ENCODE measurements at regions not wholly inside any gene's neighbourhood (a gene's known extent, or its start where the extent isn't known, plus 50 kb on each side); places are given as distances from the start of the nearest gene placed in this dataset.

DNA sequence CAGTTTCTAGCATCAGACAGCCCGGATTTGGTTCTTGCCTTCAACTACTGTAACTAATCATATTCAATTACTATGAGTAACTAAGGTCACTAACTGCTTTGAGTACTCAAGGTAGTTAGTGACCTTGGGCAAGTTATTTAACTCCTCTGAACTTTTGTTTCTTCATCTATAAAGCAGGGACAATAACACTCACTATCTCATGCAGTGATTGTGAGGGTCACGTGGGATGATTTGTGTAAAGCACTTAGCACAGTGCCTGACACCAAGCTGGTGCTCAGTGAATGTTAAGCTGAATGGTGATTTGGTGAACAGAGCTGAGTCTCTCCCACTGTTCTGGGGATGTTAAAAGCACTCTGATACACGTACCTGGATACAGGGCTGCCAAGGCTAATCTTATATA lies 171.3 kb upstream of the PLXNC1 start:
- Histone ChIP-seq H3K4me3 (ENCODE audit: insufficient read depth, low read depth, low read length, poor library complexity, severe bottlenecking) (no peak overlapping the region), H3K27me3 (replicated peaks; ENCODE audit: control insufficient read depth, insufficient read depth, low read length, poor library complexity, severe bottlenecking) (no peaks in the 10 kb centered on the region)

DNA sequence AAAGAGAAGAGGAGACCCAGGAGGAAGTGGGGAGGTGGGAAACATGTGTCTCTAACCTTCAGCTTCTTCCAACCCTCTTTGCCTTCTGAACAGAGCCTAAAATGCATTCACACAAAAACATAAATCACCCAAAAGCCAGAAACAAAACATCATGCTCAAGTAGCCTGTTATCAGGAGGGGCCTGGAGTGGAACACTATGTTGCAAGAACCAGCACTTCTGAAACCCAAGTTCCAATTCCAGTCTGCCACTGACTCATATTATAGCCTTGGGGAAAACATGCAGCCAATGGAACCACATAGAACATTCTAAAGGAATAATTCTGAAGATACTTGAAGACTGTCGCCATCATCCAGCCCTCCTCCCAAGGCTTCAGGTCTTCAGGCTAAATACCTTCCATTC lies 169.8 kb upstream of the PLXNC1 start:
- no peaks in the 10 kb centered on the region for H3K27me3 ChIP-seq (replicated peaks; ENCODE audit: control insufficient read depth, insufficient read depth, low read length, poor library complexity, severe bottlenecking)
- H3K9me3 ChIP-seq (ENCODE audit: control insufficient read depth, low read length), result no peaks in the 10 kb centered on the region
- no peak overlapping the region for H3K27ac ChIP-seq (ENCODE audit: insufficient read depth, low read length, poor library complexity, severe bottlenecking)
- no peaks in the 10 kb centered on the region for H3K36me3 ChIP-seq (ENCODE audit: control insufficient read depth, insufficient read depth, low read length)
- H3K4me1 ChIP-seq (ENCODE audit: control insufficient read depth, insufficient read depth, low read length, poor library complexity, severe bottlenecking), result no peaks in the 10 kb centered on the region
- H3K4me3 ChIP-seq (ENCODE audit: insufficient read depth, low read depth, low read length, poor library complexity, severe bottlenecking), result no peak overlapping the region
- no peak for DNase-seq

More for the DNA sequence above, 171.3 kb upstream of the PLXNC1 start:
- no peaks in the 10 kb centered on the region for H3K4me1 ChIP-seq (ENCODE audit: control insufficient read depth, insufficient read depth, low read length, poor library complexity, severe bottlenecking)
- no peak overlapping the region for H3K27ac ChIP-seq (ENCODE audit: insufficient read depth, low read length, poor library complexity, severe bottlenecking)
- H3K36me3 ChIP-seq (ENCODE audit: control insufficient read depth, insufficient read depth, low read length), result no peaks in the 10 kb centered on the region
- no peak for DNase-seq
- H3K9me3 ChIP-seq (ENCODE audit: control insufficient read depth, low read length), result no peaks in the 10 kb centered on the region

GRCh38 chr12:93979189-93979588 lies 169.2 kb upstream of the PLXNC1 start:
- Histone ChIP-seq H3K27ac (ENCODE audit: insufficient read depth, low read length, poor library complexity, severe bottlenecking) (no peak overlapping the region), H3K4me1 (ENCODE audit: control insufficient read depth, insufficient read depth, low read length, poor library complexity, severe bottlenecking) (no peaks in the 10 kb centered on the region), H3K36me3 (ENCODE audit: control insufficient read depth, insufficient read depth, low read length) (no peaks in the 10 kb centered on the region), H3K9me3 (ENCODE audit: control insufficient read depth, low read length) (no peaks in the 10 kb centered on the region), H3K27me3 (replicated peaks; ENCODE audit: control insufficient read depth, insufficient read depth, low read length, poor library complexity, severe bottlenecking) (no peaks in the 10 kb centered on the region), H3K4me3 (ENCODE audit: insufficient read depth, low read depth, low read length, poor library complexity, severe bottlenecking) (no peak overlapping the region)
- no peak for DNase-seq

DNA sequence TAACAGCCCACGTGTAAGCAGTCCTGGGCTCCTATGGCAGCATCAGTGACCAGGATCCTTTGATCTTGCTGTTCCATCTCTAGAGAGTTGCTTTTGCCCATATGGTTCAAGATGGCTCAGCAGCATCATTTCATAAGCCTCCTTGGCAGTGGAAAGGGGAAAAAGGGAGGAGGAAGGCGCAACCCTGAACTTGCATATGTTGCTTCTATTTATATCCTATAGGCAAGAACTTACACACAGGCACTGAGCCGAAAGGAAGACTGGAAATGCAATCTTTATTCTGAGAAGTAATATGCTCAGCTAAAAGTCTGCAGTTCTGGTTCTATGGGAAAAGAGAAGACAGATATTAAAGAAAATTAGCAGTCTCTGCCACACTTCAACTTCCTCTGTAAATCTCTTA lies 167.7 kb upstream of the PLXNC1 start:
- Histone ChIP-seq H3K27ac (ENCODE audit: insufficient read depth, low read length, poor library complexity, severe bottlenecking) (no peak overlapping the region), H3K4me1 (ENCODE audit: control insufficient read depth, insufficient read depth, low read length, poor library complexity, severe bottlenecking) (no peaks in the 10 kb centered on the region), H3K4me3 (ENCODE audit: insufficient read depth, low read depth, low read length, poor library complexity, severe bottlenecking) (no peak overlapping the region), H3K9me3 (ENCODE audit: control insufficient read depth, low read length) (no peaks in the 10 kb centered on the region), H3K36me3 (ENCODE audit: control insufficient read depth, insufficient read depth, low read length) (no peaks in the 10 kb centered on the region), H3K27me3 (replicated peaks; ENCODE audit: control insufficient read depth, insufficient read depth, low read length, poor library complexity, severe bottlenecking) (no peaks in the 10 kb centered on the region)
- no peak for DNase-seq

DNA sequence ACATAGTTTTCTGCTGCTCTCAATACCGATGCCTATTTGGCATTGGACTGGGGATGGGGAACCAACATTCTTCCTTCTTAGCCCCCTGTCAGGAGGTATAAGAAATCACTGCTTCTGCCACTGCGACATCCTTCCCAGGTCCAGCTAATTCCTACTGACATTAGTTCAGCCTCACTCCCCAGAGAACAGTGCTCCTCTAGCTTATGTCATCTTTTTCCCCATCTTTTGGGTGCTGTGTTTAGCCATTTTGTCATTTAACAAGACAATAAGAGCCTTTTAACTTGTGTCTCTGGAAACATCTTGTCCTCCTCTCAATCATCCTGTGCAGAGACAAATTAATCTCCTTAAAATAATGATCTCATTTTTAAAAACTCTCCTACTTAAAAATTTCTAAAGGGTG lies 167.0 kb upstream of the PLXNC1 start:
- no peak overlapping the region for H3K27ac ChIP-seq (ENCODE audit: insufficient read depth, low read length, poor library complexity, severe bottlenecking)
- H3K27me3 ChIP-seq (replicated peaks; ENCODE audit: control insufficient read depth, insufficient read depth, low read length, poor library complexity, severe bottlenecking), result no peaks in the 10 kb centered on the region
- no peak overlapping the region for H3K4me3 ChIP-seq (ENCODE audit: insufficient read depth, low read depth, low read length, poor library complexity, severe bottlenecking)
- no peaks in the 10 kb centered on the region for H3K9me3 ChIP-seq (ENCODE audit: control insufficient read depth, low read length)
- H3K36me3 ChIP-seq (ENCODE audit: control insufficient read depth, insufficient read depth, low read length), result no peaks in the 10 kb centered on the region
- DNase-seq, result no peak
- no peaks in the 10 kb centered on the region for H3K4me1 ChIP-seq (ENCODE audit: control insufficient read depth, insufficient read depth, low read length, poor library complexity, severe bottlenecking)

- Histone ChIP-seq H3K27ac (ENCODE audit: insufficient read depth, low read length, poor library complexity, severe bottlenecking) (no peak overlapping the region), H3K27me3 (replicated peaks; ENCODE audit: control insufficient read depth, insufficient read depth, low read length, poor library complexity, severe bottlenecking) (no peaks in the 10 kb centered on the region), H3K4me1 (ENCODE audit: control insufficient read depth, insufficient read depth, low read length, poor library complexity, severe bottlenecking) (no peaks in the 10 kb centered on the region), H3K4me3 (ENCODE audit: insufficient read depth, low read depth, low read length, poor library complexity, severe bottlenecking) (no peak overlapping the region), H3K9me3 (ENCODE audit: control insufficient read depth, low read length) (no peaks in the 10 kb centered on the region), H3K36me3 (ENCODE audit: control insufficient read depth, insufficient read depth, low read length) (no peaks in the 10 kb centered on the region)
- no peak for DNase-seq
Observed at GRCh38 chr12:93982771-93983315, 165.5 kb upstream of the PLXNC1 start.

DNA sequence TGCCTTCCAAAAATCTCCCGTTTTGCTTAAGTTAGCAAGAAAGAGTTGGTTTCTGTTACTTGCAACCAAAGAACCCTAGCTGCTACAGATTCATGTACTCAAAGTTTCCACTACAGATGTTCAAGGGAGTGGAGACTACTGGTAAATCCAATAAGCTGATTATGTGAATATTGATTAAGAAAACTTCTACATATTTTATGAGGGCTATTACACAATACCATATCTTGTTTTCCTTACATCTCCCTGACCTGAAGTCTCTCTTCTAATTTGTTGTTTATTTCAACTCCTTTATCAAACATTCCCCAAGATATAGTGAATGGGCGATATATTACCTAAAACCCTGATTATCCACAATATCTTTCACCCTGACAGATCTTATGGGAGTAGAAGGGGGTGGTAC lies 164.4 kb upstream of the PLXNC1 start:
- Histone ChIP-seq H3K36me3 (ENCODE audit: control insufficient read depth, insufficient read depth, low read length) (no peaks in the 10 kb centered on the region), H3K27me3 (replicated peaks; ENCODE audit: control insufficient read depth, insufficient read depth, low read length, poor library complexity, severe bottlenecking) (no peaks in the 10 kb centered on the region), H3K27ac (ENCODE audit: insufficient read depth, low read length, poor library complexity, severe bottlenecking) (no peak overlapping the region), H3K4me3 (ENCODE audit: insufficient read depth, low read depth, low read length, poor library complexity, severe bottlenecking) (no peak overlapping the region), H3K9me3 (ENCODE audit: control insufficient read depth, low read length) (no peaks in the 10 kb centered on the region), H3K4me1 (ENCODE audit: control insufficient read depth, insufficient read depth, low read length, poor library complexity, severe bottlenecking) (no peaks in the 10 kb centered on the region)
- no peak for DNase-seq

GRCh38 chr12:93989949-93990348 lies 158.4 kb upstream of the PLXNC1 start:
- no peak for DNase-seq
- Histone ChIP-seq H3K27me3 (replicated peaks; ENCODE audit: control insufficient read depth, insufficient read depth, low read length, poor library complexity, severe bottlenecking) (no peaks in the 10 kb centered on the region), H3K9me3 (ENCODE audit: control insufficient read depth, low read length) (no peaks in the 10 kb centered on the region), H3K27ac (ENCODE audit: insufficient read depth, low read length, poor library complexity, severe bottlenecking) (no peak overlapping the region), H3K4me1 (ENCODE audit: control insufficient read depth, insufficient read depth, low read length, poor library complexity, severe bottlenecking) (no peaks in the 10 kb centered on the region), H3K4me3 (ENCODE audit: insufficient read depth, low read depth, low read length, poor library complexity, severe bottlenecking) (no peak overlapping the region), H3K36me3 (ENCODE audit: control insufficient read depth, insufficient read depth, low read length) (no peaks in the 10 kb centered on the region)

DNA sequence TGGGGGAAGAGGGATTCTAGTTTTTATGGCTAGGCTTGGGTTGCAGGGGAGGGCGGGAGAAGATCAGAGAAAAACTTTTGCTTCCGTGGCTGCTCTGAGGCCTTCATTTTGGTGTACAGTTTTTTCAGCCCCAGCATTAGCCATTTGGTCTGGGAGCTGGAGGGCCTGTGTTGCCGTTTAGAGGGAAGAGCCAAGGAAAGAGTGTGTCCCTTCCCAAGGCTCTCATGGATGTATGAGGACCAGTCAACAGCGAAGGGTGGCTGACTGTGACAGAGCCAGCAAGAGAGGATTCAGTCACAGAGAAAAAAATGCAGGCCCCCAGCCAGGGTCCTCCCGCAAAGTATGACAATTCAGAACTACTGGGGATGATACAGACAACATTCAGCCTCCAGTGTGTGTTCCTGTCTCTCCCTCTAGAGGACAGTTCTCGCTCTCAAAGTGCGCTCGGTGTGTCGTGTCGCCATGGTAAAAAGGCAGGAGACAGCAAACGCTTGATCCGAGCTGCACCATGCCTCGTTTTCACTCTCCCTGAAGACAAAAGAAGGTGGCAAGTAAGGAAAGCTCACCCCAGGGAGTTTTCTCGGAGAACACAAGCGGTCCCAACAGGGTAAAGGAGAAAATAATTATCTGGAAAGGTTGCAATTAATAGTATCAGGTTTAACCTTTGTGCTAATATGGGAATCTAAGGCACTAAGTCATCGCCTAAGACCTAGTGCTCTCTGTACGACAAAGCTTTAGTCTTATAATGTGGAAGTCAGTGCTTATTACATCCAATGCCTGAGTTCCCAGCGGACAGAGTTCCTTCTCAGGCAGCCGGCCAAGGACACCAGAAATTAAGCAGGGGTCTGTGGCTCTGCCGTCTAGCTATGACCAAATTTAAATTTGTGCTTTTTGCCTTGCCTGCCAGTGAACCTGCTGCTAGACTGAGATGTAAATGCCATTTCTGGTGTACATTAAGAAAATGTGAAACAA lies 157.3 kb upstream of the PLXNC1 start:
- no peaks in the 10 kb centered on the region for H3K9me3 ChIP-seq (ENCODE audit: control insufficient read depth, low read length)
- no peaks in the 10 kb centered on the region for H3K27me3 ChIP-seq (replicated peaks; ENCODE audit: control insufficient read depth, insufficient read depth, low read length, poor library complexity, severe bottlenecking)
- no peak for DNase-seq
- H3K36me3 ChIP-seq (ENCODE audit: control insufficient read depth, insufficient read depth, low read length), result no peaks in the 10 kb centered on the region
- no peaks in the 10 kb centered on the region for H3K4me1 ChIP-seq (ENCODE audit: control insufficient read depth, insufficient read depth, low read length, poor library complexity, severe bottlenecking)
- no peak overlapping the region for H3K27ac ChIP-seq (ENCODE audit: insufficient read depth, low read length, poor library complexity, severe bottlenecking)
- no peak overlapping the region for H3K4me3 ChIP-seq (ENCODE audit: insufficient read depth, low read depth, low read length, poor library complexity, severe bottlenecking)

DNA sequence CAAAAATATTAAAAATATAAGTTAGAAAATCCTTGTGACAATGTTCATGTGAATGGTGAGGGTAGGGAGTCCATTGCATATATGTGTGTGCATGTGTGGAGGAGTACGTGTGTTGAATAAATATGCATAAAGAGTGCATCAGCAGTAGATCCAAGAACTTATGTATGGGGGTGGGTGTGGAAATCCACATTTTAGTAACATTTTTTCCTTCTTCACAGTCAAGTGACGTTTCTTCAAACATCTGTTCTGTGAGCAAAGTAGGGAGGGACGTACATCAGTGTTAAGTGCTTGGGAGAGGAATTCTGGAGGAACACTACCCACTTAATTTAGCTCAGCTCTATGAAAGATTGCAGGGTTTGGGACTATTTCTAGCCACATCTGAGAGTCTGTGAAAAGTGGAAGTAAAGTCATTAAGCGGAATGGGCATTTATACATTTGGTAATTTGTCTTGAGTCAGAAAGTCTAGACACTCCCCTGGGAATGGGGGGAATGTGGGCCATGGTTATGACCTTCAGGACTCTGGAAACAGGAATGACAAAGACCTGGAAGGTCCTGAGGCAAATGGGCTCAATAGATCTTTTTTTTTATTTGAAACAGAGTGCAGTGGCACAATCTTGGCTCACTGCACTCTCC lies 156.4 kb upstream of the PLXNC1 start:
- Histone ChIP-seq H3K9me3 (ENCODE audit: control insufficient read depth, low read length) (no peaks in the 10 kb centered on the region), H3K4me1 (ENCODE audit: control insufficient read depth, insufficient read depth, low read length, poor library complexity, severe bottlenecking) (no peaks in the 10 kb centered on the region), H3K27ac (ENCODE audit: insufficient read depth, low read length, poor library complexity, severe bottlenecking) (no peak overlapping the region), H3K27me3 (replicated peaks; ENCODE audit: control insufficient read depth, insufficient read depth, low read length, poor library complexity, severe bottlenecking) (no peaks in the 10 kb centered on the region), H3K4me3 (ENCODE audit: insufficient read depth, low read depth, low read length, poor library complexity, severe bottlenecking) (no peak overlapping the region), H3K36me3 (ENCODE audit: control insufficient read depth, insufficient read depth, low read length) (no peaks in the 10 kb centered on the region)
- DNase-seq, result no peak

All from effector memory CD4-positive, alpha-beta T cell (primary cell).